WTC11 (cell line): ENCODE measurements at regions not wholly inside any gene's neighbourhood (a gene's known extent, or its start where the extent isn't known, plus 50 kb on each side); places are given as distances from the start of the nearest gene placed in this dataset.

Source experiments
- ATAC-seq: fragments of 200-7000 bp; cut with Tn5 transposase; 2 replicates; pipeline ENCODE4 v1.10.0; 2021; ENCODE audit warnings: mild to moderate bottlenecking, moderate library complexity
- CTCF ChIA-PET: fragments of 300-600 bp; sonication (Branson Sonifier 250); formaldehyde crosslinking; loops from one replicate; lab custom pipeline; 2021; ENCODE audit warnings: antibody characterized with exemption; lab: Charles Lee
- POLR2A ChIA-PET: fragments of 350-600 bp; sonication (Branson Sonifier 250); formaldehyde crosslinking; loops from one replicate; lab custom pipeline; 2021; ENCODE audit warnings: antibody characterized with exemption; lab: Charles Lee
- DNase-seq: peaks from one replicate; pipeline ENCODE4 v3.0.0; 2021; ENCODE audit warnings: low spot score
- H3K27ac Mint-ChIP-seq: 2 replicates; pipeline ENCODE4 v1.8.0; 2021; ENCODE audit warnings: mixed read lengths
- H3K27me3 Mint-ChIP-seq: 2 replicates; pipeline ENCODE4 v1.8.0; 2021; ENCODE audit warnings: low read depth, mild to moderate bottlenecking, moderate library complexity, mixed read lengths
- H3K36me3 Mint-ChIP-seq: 2 replicates; pipeline ENCODE4 v1.8.0; 2021; ENCODE audit warnings: mixed read lengths
- H3K4me1 Mint-ChIP-seq: 2 replicates; pipeline ENCODE4 v1.8.0; 2022; ENCODE audit warnings: mixed read lengths
- H3K4me3 Mint-ChIP-seq: 2 replicates; pipeline ENCODE4 v1.8.0; 2021; ENCODE audit warnings: mild to moderate bottlenecking, moderate library complexity, mixed read lengths
- H3K9me3 Mint-ChIP-seq: 2 replicates; pipeline ENCODE4 v1.8.0; 2021; ENCODE audit warnings: mixed read lengths
- ATF1 ChIP-seq: sonication (generic); formaldehyde crosslinking; IDR thresholded peaks from 2 replicates; pipeline ENCODE4 v1.8.1; 2023; ENCODE audit warnings: mild to moderate bottlenecking, moderate library complexity, missing genetic modification reagents
- ATF6 ChIP-seq: sonication (generic); formaldehyde crosslinking; IDR thresholded peaks from 2 replicates; pipeline ENCODE4 v1.8.1; 2023; ENCODE audit warnings: mild to moderate bottlenecking, missing genetic modification reagents
- E2F1 ChIP-seq: sonication (generic); formaldehyde crosslinking; IDR thresholded peaks from 2 replicates; pipeline ENCODE4 v1.8.0; 2022; ENCODE audit warnings: mild to moderate bottlenecking, missing genetic modification reagents
- E2F4 ChIP-seq: sonication (generic); formaldehyde crosslinking; IDR thresholded peaks from 2 replicates; pipeline ENCODE4 v1.8.1; 2022; ENCODE audit warnings: low read depth, mild to moderate bottlenecking, moderate library complexity, missing genetic modification reagents, borderline replicate concordance
- ETV6 ChIP-seq: sonication (generic); formaldehyde crosslinking; IDR thresholded peaks from 2 replicates; pipeline ENCODE4 v1.8.1; 2022; ENCODE audit warnings: mild to moderate bottlenecking, missing genetic modification reagents
- GABPB1 ChIP-seq: sonication (generic); formaldehyde crosslinking; IDR thresholded peaks from 2 replicates; pipeline ENCODE4 v1.8.1; 2023; ENCODE audit warnings: mild to moderate bottlenecking, missing genetic modification reagents
- MYBL2 ChIP-seq: sonication (generic); formaldehyde crosslinking; IDR thresholded peaks from 2 replicates; pipeline ENCODE4 v1.8.1; 2023; ENCODE audit warnings: mild to moderate bottlenecking, moderate library complexity, missing genetic modification reagents
- OVOL2 ChIP-seq: fragments of 250-450 bp; sonication (Bioruptor Pico); IDR thresholded peaks from 2 replicates; pipeline ENCODE4 v1.9.0; 2021; ENCODE audit warnings: mild to moderate bottlenecking, borderline replicate concordance
- SP1 ChIP-seq: sonication (generic); formaldehyde crosslinking; conservative IDR thresholded peaks from 2 replicates; pipeline ENCODE4 v1.8.1; 2022; ENCODE audit warnings: missing genetic modification reagents
- TEAD4 ChIP-seq: sonication (generic); formaldehyde crosslinking; IDR thresholded peaks from 2 replicates; pipeline ENCODE4 v1.8.0; 2022; ENCODE audit warnings: mild to moderate bottlenecking, missing genetic modification reagents
- ZNF425 ChIP-seq: fragments of 250-450 bp; sonication (Bioruptor Pico); conservative IDR thresholded peaks from 2 replicates; pipeline ENCODE4 v1.9.0; 2021; ENCODE audit warnings: mild to moderate bottlenecking
- ZNF671 ChIP-seq: fragments of 250-450 bp; sonication (Bioruptor Pico); IDR thresholded peaks from 2 replicates; pipeline ENCODE4 v1.8.0; 2021; ENCODE audit warnings: mild to moderate bottlenecking
- TF ChIP-seq, protein P1 (sequence below): fragments of 250-450 bp; sonication (Bioruptor Pico); IDR thresholded peaks from 2 replicates; pipeline ENCODE4 v1.8.0; 2021; ENCODE audit warnings: mild to moderate bottlenecking
- TF ChIP-seq, protein P2 (sequence below): sonication (generic); formaldehyde crosslinking; conservative IDR thresholded peaks from 2 replicates; pipeline ENCODE4 v1.8.1; 2022; ENCODE audit warnings: mild to moderate bottlenecking, missing genetic modification reagents
- TF ChIP-seq, protein P3 (sequence below): sonication (generic); formaldehyde crosslinking; IDR thresholded peaks from 2 replicates; pipeline ENCODE4 v1.8.0; 2022; ENCODE audit warnings: mild to moderate bottlenecking, missing genetic modification reagents
- TF ChIP-seq, protein P4 (sequence below): sonication (generic); formaldehyde crosslinking; IDR thresholded peaks from 2 replicates; pipeline ENCODE4 v1.8.0; 2023; ENCODE audit warnings: missing genetic modification reagents, mild to moderate bottlenecking, borderline replicate concordance
- TF ChIP-seq, protein P5 (sequence below): fragments of 250-450 bp; sonication (Bioruptor Pico); IDR thresholded peaks from 2 replicates; pipeline ENCODE4 v1.9.0; 2021; ENCODE audit warnings: mild to moderate bottlenecking, borderline replicate concordance

- H3K36me3 Mint-ChIP-seq, result no peaks in the 10 kb centered on the region
- TF ChIP-seq ZNF425 (CRISPR knock-in tag), result no peak
- no peak for TF ChIP-seq TEAD4 (CRISPR knock-in tag)
- no peak for TF ChIP-seq ATF6 (CRISPR knock-in tag)
- no peak for TF ChIP-seq ZNF671 (CRISPR knock-in tag)
- TF ChIP-seq, protein P1, sequence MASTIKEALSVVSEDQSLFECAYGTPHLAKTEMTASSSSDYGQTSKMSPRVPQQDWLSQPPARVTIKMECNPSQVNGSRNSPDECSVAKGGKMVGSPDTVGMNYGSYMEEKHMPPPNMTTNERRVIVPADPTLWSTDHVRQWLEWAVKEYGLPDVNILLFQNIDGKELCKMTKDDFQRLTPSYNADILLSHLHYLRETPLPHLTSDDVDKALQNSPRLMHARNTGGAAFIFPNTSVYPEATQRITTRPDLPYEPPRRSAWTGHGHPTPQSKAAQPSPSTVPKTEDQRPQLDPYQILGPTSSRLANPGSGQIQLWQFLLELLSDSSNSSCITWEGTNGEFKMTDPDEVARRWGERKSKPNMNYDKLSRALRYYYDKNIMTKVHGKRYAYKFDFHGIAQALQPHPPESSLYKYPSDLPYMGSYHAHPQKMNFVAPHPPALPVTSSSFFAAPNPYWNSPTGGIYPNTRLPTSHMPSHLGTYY (CRISPR knock-in tag), result no peak
- TF ChIP-seq GABPB1 (CRISPR knock-in tag), result no peak
- TF ChIP-seq ATF1 (CRISPR knock-in tag), result no peak
- no peak for TF ChIP-seq SP1 (CRISPR knock-in tag)
- TF ChIP-seq, protein P2, sequence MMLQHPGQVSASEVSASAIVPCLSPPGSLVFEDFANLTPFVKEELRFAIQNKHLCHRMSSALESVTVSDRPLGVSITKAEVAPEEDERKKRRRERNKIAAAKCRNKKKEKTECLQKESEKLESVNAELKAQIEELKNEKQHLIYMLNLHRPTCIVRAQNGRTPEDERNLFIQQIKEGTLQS (CRISPR knock-in tag), result no peak
- TF ChIP-seq ETV6 (CRISPR knock-in tag), result no peak
- TF ChIP-seq, protein P3, sequence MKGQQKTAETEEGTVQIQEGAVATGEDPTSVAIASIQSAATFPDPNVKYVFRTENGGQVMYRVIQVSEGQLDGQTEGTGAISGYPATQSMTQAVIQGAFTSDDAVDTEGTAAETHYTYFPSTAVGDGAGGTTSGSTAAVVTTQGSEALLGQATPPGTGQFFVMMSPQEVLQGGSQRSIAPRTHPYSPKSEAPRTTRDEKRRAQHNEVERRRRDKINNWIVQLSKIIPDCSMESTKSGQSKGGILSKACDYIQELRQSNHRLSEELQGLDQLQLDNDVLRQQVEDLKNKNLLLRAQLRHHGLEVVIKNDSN, result no peak
- no peak for TF ChIP-seq OVOL2 (CRISPR knock-in tag)
- TF ChIP-seq MYBL2 (CRISPR knock-in tag), result no peak
- no peak for TF ChIP-seq E2F1 (CRISPR knock-in tag)
- ChIA-PET POLR2A (no interaction called here), CTCF (no interaction called here)
- peaks cover 2% of the 10 kb centered on the region; the same call in 1 of the 2 replicates for H3K27me3 Mint-ChIP-seq
- no peak overlapping the region for H3K27ac Mint-ChIP-seq
- 0 out of 2 replicates have a peak, but pooled peaks cover 1% of the 10 kb centered on the region for H3K9me3 Mint-ChIP-seq
- H3K4me1 Mint-ChIP-seq, result no peaks in the 10 kb centered on the region
- ATAC-seq (no peak), DNase-seq (no peak)
- no peak overlapping the region for H3K4me3 Mint-ChIP-seq
These were observed 132.6 kb downstream of the PWWP3B start for GRCh38 chrX:106300656-106301055.

DNA sequence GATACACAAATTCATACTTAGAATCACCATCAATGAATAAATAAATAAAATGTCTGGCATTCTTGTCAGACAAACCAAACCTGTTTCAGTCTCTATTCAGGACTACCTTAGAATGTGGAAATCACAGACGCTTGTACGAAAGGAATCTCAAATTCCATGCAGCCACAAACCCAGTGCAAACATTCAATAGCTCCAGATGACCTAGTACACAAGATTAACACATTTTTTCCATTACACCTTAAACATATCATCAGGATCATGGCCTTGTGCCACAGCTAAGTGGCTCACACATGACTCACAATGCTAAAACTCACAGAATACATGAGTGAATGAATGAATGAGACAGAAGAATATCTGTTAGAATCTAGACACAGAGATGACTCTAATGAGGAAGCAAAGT is 134.2 kb downstream of the PWWP3B start:
- Mint-ChIP-seq H3K4me1 (no peaks in the 10 kb centered on the region), H3K4me3 (no peak overlapping the region), H3K9me3 (0 out of 2 replicates have a peak, but pooled peaks cover 5% of the 10 kb centered on the region), H3K27me3 (peaks cover 2% of the 10 kb centered on the region; the same call in 1 of the 2 replicates), H3K27ac (no peak overlapping the region), H3K36me3 (no peaks in the 10 kb centered on the region)
- ATAC-seq (no peak), DNase-seq (no peak)
- ChIA-PET CTCF (no interaction called here), POLR2A (interaction anchor here (0.6 kb wide), 1 partner anchor 320 kb away, joined by 5 read pairs; no protein-coding TSS in a partner anchor)
- TF ChIP-seq, protein P4, sequence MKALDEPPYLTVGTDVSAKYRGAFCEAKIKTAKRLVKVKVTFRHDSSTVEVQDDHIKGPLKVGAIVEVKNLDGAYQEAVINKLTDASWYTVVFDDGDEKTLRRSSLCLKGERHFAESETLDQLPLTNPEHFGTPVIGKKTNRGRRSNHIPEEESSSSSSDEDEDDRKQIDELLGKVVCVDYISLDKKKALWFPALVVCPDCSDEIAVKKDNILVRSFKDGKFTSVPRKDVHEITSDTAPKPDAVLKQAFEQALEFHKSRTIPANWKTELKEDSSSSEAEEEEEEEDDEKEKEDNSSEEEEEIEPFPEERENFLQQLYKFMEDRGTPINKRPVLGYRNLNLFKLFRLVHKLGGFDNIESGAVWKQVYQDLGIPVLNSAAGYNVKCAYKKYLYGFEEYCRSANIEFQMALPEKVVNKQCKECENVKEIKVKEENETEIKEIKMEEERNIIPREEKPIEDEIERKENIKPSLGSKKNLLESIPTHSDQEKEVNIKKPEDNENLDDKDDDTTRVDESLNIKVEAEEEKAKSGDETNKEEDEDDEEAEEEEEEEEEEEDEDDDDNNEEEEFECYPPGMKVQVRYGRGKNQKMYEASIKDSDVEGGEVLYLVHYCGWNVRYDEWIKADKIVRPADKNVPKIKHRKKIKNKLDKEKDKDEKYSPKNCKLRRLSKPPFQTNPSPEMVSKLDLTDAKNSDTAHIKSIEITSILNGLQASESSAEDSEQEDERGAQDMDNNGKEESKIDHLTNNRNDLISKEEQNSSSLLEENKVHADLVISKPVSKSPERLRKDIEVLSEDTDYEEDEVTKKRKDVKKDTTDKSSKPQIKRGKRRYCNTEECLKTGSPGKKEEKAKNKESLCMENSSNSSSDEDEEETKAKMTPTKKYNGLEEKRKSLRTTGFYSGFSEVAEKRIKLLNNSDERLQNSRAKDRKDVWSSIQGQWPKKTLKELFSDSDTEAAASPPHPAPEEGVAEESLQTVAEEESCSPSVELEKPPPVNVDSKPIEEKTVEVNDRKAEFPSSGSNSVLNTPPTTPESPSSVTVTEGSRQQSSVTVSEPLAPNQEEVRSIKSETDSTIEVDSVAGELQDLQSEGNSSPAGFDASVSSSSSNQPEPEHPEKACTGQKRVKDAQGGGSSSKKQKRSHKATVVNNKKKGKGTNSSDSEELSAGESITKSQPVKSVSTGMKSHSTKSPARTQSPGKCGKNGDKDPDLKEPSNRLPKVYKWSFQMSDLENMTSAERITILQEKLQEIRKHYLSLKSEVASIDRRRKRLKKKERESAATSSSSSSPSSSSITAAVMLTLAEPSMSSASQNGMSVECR, result no peak
- TF ChIP-seq, protein P5, sequence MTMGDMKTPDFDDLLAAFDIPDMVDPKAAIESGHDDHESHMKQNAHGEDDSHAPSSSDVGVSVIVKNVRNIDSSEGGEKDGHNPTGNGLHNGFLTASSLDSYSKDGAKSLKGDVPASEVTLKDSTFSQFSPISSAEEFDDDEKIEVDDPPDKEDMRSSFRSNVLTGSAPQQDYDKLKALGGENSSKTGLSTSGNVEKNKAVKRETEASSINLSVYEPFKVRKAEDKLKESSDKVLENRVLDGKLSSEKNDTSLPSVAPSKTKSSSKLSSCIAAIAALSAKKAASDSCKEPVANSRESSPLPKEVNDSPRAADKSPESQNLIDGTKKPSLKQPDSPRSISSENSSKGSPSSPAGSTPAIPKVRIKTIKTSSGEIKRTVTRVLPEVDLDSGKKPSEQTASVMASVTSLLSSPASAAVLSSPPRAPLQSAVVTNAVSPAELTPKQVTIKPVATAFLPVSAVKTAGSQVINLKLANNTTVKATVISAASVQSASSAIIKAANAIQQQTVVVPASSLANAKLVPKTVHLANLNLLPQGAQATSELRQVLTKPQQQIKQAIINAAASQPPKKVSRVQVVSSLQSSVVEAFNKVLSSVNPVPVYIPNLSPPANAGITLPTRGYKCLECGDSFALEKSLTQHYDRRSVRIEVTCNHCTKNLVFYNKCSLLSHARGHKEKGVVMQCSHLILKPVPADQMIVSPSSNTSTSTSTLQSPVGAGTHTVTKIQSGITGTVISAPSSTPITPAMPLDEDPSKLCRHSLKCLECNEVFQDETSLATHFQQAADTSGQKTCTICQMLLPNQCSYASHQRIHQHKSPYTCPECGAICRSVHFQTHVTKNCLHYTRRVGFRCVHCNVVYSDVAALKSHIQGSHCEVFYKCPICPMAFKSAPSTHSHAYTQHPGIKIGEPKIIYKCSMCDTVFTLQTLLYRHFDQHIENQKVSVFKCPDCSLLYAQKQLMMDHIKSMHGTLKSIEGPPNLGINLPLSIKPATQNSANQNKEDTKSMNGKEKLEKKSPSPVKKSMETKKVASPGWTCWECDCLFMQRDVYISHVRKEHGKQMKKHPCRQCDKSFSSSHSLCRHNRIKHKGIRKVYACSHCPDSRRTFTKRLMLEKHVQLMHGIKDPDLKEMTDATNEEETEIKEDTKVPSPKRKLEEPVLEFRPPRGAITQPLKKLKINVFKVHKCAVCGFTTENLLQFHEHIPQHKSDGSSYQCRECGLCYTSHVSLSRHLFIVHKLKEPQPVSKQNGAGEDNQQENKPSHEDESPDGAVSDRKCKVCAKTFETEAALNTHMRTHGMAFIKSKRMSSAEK (CRISPR knock-in tag), result no peak
- TF ChIP-seq E2F4, result no peak
